Upper lobe of right lung (tissue), 1 donor: ENCODE measurements at regions not wholly inside any gene's neighbourhood (a gene's known extent, or its start where the extent isn't known, plus 50 kb on each side); places are given as distances from the start of the nearest gene placed in this dataset.

Experiments used
- ATAC-seq: fragments of 200-7000 bp; cut with Tn5 transposase; one replicate; pipeline ENCODE4 v1.9.1; 2020; ENCODE audit warnings: mild to moderate bottlenecking, moderate library complexity
- DNase-seq: peaks from one replicate; pipeline ENCODE4 v3.0.0-alpha.2; 2020
- H3K27ac ChIP-seq: fragments of 200-600 bp; one replicate; pipeline ENCODE4 v1.8.0; 2022
- H3K27me3 ChIP-seq: fragments of 200-600 bp; one replicate; pipeline ENCODE4 v1.8.0; 2022; ENCODE audit warnings: mild to moderate bottlenecking
- H3K36me3 ChIP-seq: fragments of 200-600 bp; one replicate; pipeline ENCODE4 v1.8.0; 2022
- H3K4me1 ChIP-seq: fragments of 200-600 bp; one replicate; pipeline ENCODE4 v1.8.0; 2022
- H3K4me3 ChIP-seq: fragments of 200-600 bp; one replicate; pipeline ENCODE4 v1.8.0; 2022; ENCODE audit warnings: mild to moderate bottlenecking
- H3K9me3 ChIP-seq: fragments of 200-600 bp; one replicate; pipeline ENCODE4 v1.8.0; 2022
- intact Hi-C: fragments of 100-400 bp; cut with DNase I; formaldehyde crosslinking; loops from one replicate; pipeline ENCODE4 v1.11.0; 2022
- TF ChIP-seq, protein P1 (sequence below): fragments of 200-600 bp; IDR thresholded peaks from one replicate; pipeline ENCODE4 v1.8.0; 2022; ENCODE audit warnings: antibody characterized with exemption
- donor health status: DM: no; HTN: yes; CAD: no; lungs with severe emphysema.

DNA sequence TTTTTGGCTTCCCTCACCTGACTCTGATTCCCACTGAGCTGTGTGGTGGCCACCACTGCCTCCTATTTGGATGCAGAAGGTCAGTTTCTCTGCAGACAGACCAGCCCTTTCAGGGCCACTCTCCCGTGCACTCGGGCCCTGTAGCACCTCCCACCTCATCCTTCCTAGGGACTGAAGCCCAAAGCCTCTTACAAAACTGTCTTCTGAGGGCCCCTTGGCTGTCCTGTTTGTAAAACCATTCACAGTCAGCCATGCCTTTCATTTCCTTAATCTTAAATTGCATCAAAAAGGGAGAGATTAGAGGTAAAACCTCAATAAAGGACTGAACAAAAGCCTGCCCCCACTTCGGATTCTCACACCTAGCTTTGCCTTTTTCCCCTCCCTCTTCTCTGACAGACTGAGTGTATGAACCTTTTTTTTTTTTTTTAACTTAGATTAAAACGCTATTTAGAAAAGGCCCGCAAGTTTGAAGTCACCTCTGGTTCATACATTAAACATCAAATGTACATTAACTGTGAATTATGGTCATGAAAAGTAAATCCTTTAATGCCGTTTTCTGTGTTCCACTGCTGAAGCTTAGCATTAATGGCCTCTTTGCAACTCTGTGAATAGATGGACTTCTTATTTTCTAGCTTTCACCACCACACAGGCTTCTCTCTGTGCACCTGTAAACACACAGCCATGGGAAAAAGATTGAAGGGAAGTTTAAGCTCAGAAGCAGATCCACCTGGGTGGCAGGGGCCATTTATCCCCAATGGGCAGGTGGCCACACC lies 247.2 kb upstream of the CADM1 start:
- no peaks in the 10 kb centered on the region for H3K36me3 ChIP-seq
- no peaks in the 10 kb centered on the region for H3K4me1 ChIP-seq
- ATAC-seq (no peak), DNase-seq (no peak)
- no peak overlapping the region for H3K4me3 ChIP-seq
- TF ChIP-seq, protein P1, sequence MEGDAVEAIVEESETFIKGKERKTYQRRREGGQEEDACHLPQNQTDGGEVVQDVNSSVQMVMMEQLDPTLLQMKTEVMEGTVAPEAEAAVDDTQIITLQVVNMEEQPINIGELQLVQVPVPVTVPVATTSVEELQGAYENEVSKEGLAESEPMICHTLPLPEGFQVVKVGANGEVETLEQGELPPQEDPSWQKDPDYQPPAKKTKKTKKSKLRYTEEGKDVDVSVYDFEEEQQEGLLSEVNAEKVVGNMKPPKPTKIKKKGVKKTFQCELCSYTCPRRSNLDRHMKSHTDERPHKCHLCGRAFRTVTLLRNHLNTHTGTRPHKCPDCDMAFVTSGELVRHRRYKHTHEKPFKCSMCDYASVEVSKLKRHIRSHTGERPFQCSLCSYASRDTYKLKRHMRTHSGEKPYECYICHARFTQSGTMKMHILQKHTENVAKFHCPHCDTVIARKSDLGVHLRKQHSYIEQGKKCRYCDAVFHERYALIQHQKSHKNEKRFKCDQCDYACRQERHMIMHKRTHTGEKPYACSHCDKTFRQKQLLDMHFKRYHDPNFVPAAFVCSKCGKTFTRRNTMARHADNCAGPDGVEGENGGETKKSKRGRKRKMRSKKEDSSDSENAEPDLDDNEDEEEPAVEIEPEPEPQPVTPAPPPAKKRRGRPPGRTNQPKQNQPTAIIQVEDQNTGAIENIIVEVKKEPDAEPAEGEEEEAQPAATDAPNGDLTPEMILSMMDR, result no peak
- H3K27me3 ChIP-seq, result peaks cover 13% of the 10 kb centered on the region
- no peaks in the 10 kb centered on the region for H3K9me3 ChIP-seq
- intact Hi-C loops, result no loop called here
- H3K27ac ChIP-seq, result no peak overlapping the region

DNA sequence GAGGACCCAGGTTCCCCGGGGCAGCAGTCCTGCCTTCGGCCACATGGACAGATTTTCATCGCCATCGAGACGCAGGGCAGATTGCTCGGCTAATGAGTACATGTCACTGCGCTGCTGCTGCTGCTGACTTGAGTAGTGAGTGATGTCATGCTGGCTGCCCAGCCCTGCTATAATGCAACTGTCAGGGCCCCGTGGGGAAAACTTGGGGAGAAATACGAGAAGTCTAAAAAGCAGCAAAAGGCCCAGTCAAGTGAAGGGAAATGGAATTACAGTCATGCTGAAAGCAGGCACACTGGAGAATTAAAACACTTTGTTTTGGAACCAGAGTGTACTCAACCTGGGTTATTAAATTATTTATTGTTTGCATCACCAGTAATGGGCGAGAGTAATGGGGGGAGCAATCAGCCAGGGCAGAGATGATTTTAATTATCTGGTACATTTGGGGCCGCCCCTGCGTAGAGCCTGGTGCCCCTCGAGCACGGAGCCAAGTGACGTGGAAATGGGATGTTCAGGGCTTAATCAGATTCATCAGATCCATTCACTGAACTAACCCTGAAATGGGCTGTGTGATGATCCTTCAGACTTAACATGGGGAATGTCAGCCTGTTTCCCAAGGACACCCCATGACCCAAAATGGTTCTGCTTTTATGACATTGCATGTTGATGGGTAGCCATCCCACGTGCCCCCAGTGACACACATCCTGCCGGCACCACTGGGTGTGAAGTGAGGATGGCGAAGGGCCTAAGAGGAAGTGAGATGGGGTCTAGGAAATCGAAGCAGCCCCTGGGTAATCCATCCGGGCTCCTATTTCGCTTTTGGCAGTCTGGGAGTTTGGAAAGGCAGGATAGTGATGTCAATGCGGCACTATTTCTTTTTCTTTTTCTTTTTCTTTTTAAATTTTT lies 241.6 kb upstream of the CADM1 start:
- intact Hi-C loops, result no loop called here
- DNase-seq (no peak), ATAC-seq (peak; percentile 24)
- no peaks in the 10 kb centered on the region for H3K36me3 ChIP-seq
- no peak overlapping the region for H3K4me3 ChIP-seq
- H3K4me1 ChIP-seq, result no peaks in the 10 kb centered on the region
- H3K9me3 ChIP-seq, result no peaks in the 10 kb centered on the region
- H3K27ac ChIP-seq, result no peak overlapping the region
- peaks cover 15% of the 10 kb centered on the region for H3K27me3 ChIP-seq
- TF ChIP-seq, protein P1, result no peak

DNA sequence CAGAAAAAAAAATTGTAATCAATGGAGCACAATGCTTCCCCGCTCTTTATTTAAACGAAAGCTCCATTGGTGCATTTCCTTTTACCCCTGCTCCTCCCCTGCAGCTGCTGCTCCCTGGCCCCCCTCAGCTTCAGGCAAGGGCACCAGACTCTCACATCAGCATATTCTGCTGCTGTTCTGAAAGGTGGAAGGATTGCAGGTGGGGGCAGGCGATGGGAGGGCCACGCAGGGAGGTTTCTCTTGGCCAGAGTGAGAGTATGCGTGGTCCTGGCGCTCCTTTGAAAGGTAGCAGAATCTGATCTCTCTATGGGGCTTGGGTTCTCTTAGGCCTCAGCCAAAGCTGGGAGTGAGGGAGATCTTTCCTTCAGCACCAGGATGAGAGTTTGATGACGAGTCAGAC lies 240.9 kb upstream of the CADM1 start:
- intact Hi-C loops, result no loop called here

DNA sequence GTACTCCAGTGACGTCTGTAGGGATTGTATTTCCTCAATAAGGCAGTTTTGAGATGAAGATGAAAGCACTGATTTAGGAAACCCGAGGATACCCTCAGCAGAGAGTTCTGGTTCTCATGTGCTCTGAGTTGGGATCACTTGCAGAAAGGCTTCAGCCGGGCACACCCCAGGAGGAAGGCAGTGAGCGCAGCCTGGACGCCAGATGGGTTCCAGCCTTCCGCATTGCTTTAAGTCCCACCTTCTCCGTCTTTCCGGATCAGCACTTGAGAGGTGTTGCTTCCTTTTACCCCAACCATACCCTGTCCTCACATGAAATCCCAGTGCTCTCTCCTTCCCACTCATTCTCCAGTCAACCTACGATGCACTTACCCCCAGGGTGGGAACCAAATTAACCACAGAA lies 239.5 kb upstream of the CADM1 start:
- intact Hi-C loops, result no loop called here
- H3K4me1 ChIP-seq, result no peaks in the 10 kb centered on the region
- H3K4me3 ChIP-seq, result no peak overlapping the region
- ATAC-seq, result no peak
- DNase-seq, result no peak
- H3K9me3 ChIP-seq, result no peaks in the 10 kb centered on the region
- TF ChIP-seq, protein P1, result no peak
- no peak overlapping the region for H3K27ac ChIP-seq
- peaks cover 9% of the 10 kb centered on the region for H3K27me3 ChIP-seq
- H3K36me3 ChIP-seq, result no peaks in the 10 kb centered on the region

More for the DNA sequence above, 240.9 kb upstream of the CADM1 start:
- Histone ChIP-seq H3K4me3 (no peak overlapping the region), H3K27ac (no peak overlapping the region), H3K27me3 (peaks cover 9% of the 10 kb centered on the region), H3K36me3 (no peaks in the 10 kb centered on the region), H3K4me1 (no peaks in the 10 kb centered on the region), H3K9me3 (no peaks in the 10 kb centered on the region)
- ATAC-seq, result no peak
- TF ChIP-seq, protein P1, result no peak
- DNase-seq, result no peak

DNA sequence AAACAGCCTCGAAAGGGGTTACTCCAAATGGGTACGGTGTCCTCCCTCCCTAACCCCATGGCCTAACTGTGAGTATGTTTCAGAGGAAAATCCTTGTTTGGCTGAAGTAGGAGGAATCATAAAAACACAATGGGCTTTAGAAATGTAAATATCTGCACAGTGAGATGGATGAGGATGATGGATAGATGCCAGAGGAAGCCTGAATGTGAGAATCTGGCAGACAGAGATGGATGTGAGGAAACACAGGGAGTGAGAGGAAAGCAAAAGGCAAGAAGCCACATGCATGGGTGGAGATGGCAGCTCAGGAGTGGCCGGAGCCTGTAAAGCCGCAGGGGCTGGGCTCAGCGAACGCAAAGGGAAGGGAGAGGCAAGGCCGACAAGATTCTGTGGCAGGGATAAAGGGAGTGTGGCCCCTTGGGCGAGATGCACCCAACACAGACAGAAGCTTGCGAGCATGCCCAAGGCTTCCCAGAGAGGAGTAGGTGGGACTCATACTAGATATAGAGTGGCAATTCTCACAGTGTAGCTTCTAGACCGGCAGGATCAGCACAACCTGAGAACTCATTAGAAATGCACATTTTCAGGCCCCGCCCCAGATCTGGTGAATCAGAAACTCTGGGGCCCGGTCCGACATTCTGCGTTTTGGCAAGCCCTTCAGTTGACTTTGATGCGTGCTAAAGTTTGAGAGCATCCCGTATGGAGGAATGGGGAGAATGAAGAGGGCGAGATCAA lies 237.3 kb upstream of the CADM1 start:
- H3K4me3 ChIP-seq, result no peak overlapping the region
- intact Hi-C loops, result no loop called here
- no peaks in the 10 kb centered on the region for H3K36me3 ChIP-seq
- peaks cover 9% of the 10 kb centered on the region for H3K27me3 ChIP-seq
- no peaks in the 10 kb centered on the region for H3K9me3 ChIP-seq
- H3K27ac ChIP-seq, result no peak overlapping the region
- H3K4me1 ChIP-seq, result no peaks in the 10 kb centered on the region
- TF ChIP-seq, protein P1, result no peak
- DNase-seq (no peak), ATAC-seq (no peak)
